GM23338 (cell line): ENCODE measurements at regions not wholly inside any gene's neighbourhood (a gene's known extent, or its start where the extent isn't known, plus 50 kb on each side); places are given as distances from the start of the nearest gene placed in this dataset.

Experiments
- ATAC-seq: fragments of 200-7000 bp; cut with Tn5 transposase; 3 replicates; pipeline ENCODE4 v1.9.1; 2020
- DNase-seq: peaks from one replicate; pipeline ENCODE4 v3.0.0-alpha.2; 2015; ENCODE audit warnings: low spot score
- H2AFZ ChIP-seq: fragments of 200-600 bp; sonication (generic); 2 replicates; pipeline ENCODE4 v1.8.0; 2016; ENCODE audit warnings: antibody characterized with exemption, mild to moderate bottlenecking, moderate library complexity
- H3F3A ChIP-seq: fragments of 200-600 bp; sonication (generic); replicated peaks from 2 replicates; pipeline ENCODE4 v1.8.0; 2017; ENCODE audit warnings: antibody characterized with exemption, mixed run types, low read depth
- H3K27ac ChIP-seq: fragments of 200-600 bp; sonication (generic); 2 replicates; pipeline ENCODE4 v1.6.1; 2016; ENCODE audit warnings: low read depth
- H3K27me3 ChIP-seq: fragments of 200-600 bp; sonication (generic); 2 replicates; pipeline ENCODE4 v1.8.0; 2016; ENCODE audit warnings: mild to moderate bottlenecking, mixed run types, moderate library complexity; ENCODE audit not compliant: insufficient read depth
- H3K36me3 ChIP-seq: fragments of 200-600 bp; sonication (generic); 2 replicates; pipeline ENCODE4 v1.8.0; 2016; ENCODE audit warnings: mild to moderate bottlenecking; ENCODE audit not compliant: insufficient read depth
- H3K4me1 ChIP-seq: fragments of 200-600 bp; sonication (generic); 2 replicates; pipeline ENCODE4 v1.8.0; 2016; ENCODE audit warnings: mild to moderate bottlenecking, moderate library complexity; ENCODE audit not compliant: insufficient read depth
- H3K4me2 ChIP-seq: fragments of 200-600 bp; sonication (generic); 2 replicates; pipeline ENCODE4 v1.7.1; 2017; ENCODE audit warnings: mixed run types
- H3K4me3 ChIP-seq: fragments of 200-600 bp; sonication (generic); 2 replicates; pipeline ENCODE4 v1.6.1; 2016; ENCODE audit warnings: mixed run types
- H3K79me2 ChIP-seq: fragments of 200-600 bp; sonication (generic); replicated peaks from 2 replicates; pipeline ENCODE4 v1.8.0; 2017; ENCODE audit warnings: mild to moderate bottlenecking; ENCODE audit not compliant: insufficient read depth
- H3K9me2 ChIP-seq: fragments of 200-600 bp; sonication (generic); 2 replicates; pipeline ENCODE4 v1.8.0; 2017; ENCODE audit not compliant: insufficient read depth
- H4K20me1 ChIP-seq: fragments of 200-600 bp; sonication (generic); replicated peaks from 2 replicates; pipeline ENCODE4 v1.8.0; 2017; ENCODE audit warnings: mild to moderate bottlenecking; ENCODE audit not compliant: insufficient read depth
- H3K27ac Mint-ChIP-seq: 2 replicates; pipeline ENCODE4 v1.8.0; 2020; ENCODE audit warnings: inconsistent platforms, mild to moderate bottlenecking, moderate library complexity, mixed read lengths
- H3K27me3 Mint-ChIP-seq: 3 replicates; pipeline ENCODE4 v1.8.0; 2022; ENCODE audit warnings: low read depth, mild to moderate bottlenecking, moderate library complexity, mixed read lengths, inconsistent platforms; ENCODE audit not compliant: insufficient read depth, poor library complexity
- H3K36me3 Mint-ChIP-seq: 3 replicates; pipeline ENCODE4 v1.8.0; 2021; ENCODE audit warnings: low read depth, mild to moderate bottlenecking, inconsistent platforms, moderate library complexity, mixed read lengths
- H3K4me1 Mint-ChIP-seq: 3 replicates; pipeline ENCODE4 v1.8.0; 2020; ENCODE audit warnings: mild to moderate bottlenecking, inconsistent platforms, mixed read lengths
- H3K4me3 Mint-ChIP-seq: 3 replicates; pipeline ENCODE4 v1.8.0; 2021; ENCODE audit warnings: moderate library complexity, mild to moderate bottlenecking, inconsistent platforms, mixed read lengths
- H3K9me3 Mint-ChIP-seq: 3 replicates; pipeline ENCODE4 v1.8.0; 2020; ENCODE audit warnings: moderate library complexity, mild to moderate bottlenecking, inconsistent platforms, mixed read lengths
- CREB1 ChIP-seq: fragments of 250-450 bp; sonication (Bioruptor Pico); IDR thresholded peaks from 2 replicates; pipeline ENCODE4 v1.5.0; 2020; ENCODE audit warnings: low read depth, mild to moderate bottlenecking, moderate library complexity
- CTCF ChIP-seq, 2 experiments: fragments of 200-600 bp in 1 of 2; sonication (generic) in 1 of 2; conservative IDR thresholded peaks; 2 replicates each; pipeline versions ENCODE4 v1.5.1 to v1.6.1; 2016 to 2017; ENCODE audit warnings: antibody characterized with exemption in 2 of 2, low read depth in 2 of 2, mild to moderate bottlenecking in 2 of 2, moderate library complexity in 1 of 2
- EZH2 ChIP-seq: fragments of 200-600 bp; sonication (generic); IDR thresholded peaks from one replicate; pipeline ENCODE4 v1.8.0; 2017; ENCODE audit warnings: antibody characterized with exemption, mild to moderate bottlenecking, low read depth; ENCODE audit not compliant: unreplicated experiment
- EZH2phosphoT487 ChIP-seq: fragments of 200-600 bp; sonication (generic); IDR thresholded peaks from one replicate; pipeline ENCODE4 v1.8.1; 2018; ENCODE audit warnings: antibody characterized with exemption; ENCODE audit not compliant: unreplicated experiment
- JUNB ChIP-seq: IDR thresholded peaks from one replicate; pipeline ENCODE4 v1.6.1; 2016; ENCODE audit warnings: antibody characterized with exemption; ENCODE audit not compliant: unreplicated experiment
- NANOG ChIP-seq: IDR thresholded peaks from 2 replicates; pipeline ENCODE4 v1.6.1; 2016; ENCODE audit warnings: antibody characterized with exemption, borderline replicate concordance
- ZNF114 ChIP-seq: fragments of 250-450 bp; sonication (Bioruptor Pico); IDR thresholded peaks from 2 replicates; pipeline ENCODE4 v1.5.0; 2020; ENCODE audit warnings: mild to moderate bottlenecking, moderate library complexity
- ZNF331 ChIP-seq: fragments of 250-450 bp; sonication (Bioruptor Pico); IDR thresholded peaks from 2 replicates; pipeline ENCODE4 v1.5.0; 2020; ENCODE audit warnings: low read depth, mild to moderate bottlenecking, moderate library complexity
- TF ChIP-seq, protein P1 (sequence below): fragments of 250-450 bp; sonication (Bioruptor Pico); IDR thresholded peaks from 2 replicates; pipeline ENCODE4 v1.5.0; 2020; ENCODE audit warnings: mild to moderate bottlenecking, moderate library complexity
- TF ChIP-seq, protein P2 (sequence below): IDR thresholded peaks from 2 replicates; pipeline ENCODE4 v1.6.1; 2016; ENCODE audit warnings: antibody characterized with exemption

DNA sequence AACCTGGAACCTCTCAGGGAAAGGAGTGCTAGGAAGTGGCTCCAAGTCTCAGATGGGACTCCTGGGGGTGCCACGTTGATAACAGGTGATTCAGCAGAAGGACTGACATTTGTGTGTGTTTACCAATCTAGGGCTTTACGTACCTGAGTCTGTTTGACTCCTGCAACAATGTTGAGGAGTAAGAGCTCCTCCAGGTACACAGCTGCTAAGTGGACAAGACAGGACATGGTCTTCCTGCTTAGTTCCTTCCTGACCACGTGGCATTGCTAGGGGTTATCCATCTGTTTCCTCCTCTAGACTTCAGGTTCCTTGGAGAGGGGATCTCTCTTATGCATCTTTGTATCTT, 164.5 kb upstream of the SLC24A3 start:
- H3K27ac ChIP-seq, result no peak overlapping the region
- H3K4me1 Mint-ChIP-seq, result peaks cover 9% of the 10 kb centered on the region
- H3K27me3 ChIP-seq, result no peaks in the 10 kb centered on the region
- H2AFZ ChIP-seq, result 0 out of 2 replicates have a peak overlapping the region, but pooled peaks have one; percentile 32
- H3F3A ChIP-seq, result no peaks in the 10 kb centered on the region
- H3K9me2 ChIP-seq, result no peaks in the 10 kb centered on the region
- no peak overlapping the region for H3K4me3 Mint-ChIP-seq
- TF ChIP-seq EZH2 (no peak), EZH2phosphoT487 (no peak), ZNF114 (CRISPR knock-in tag) (no peak), JUNB (no peak), CREB1 (CRISPR knock-in tag) (no peak), CTCF (conservative IDR thresholded peaks at IDR 0.05; ENCODE audit: low read depth in 2 of 2) (no peak)
- DNase-seq (no peak), ATAC-seq (no peak)
- no peaks in the 10 kb centered on the region for H3K36me3 Mint-ChIP-seq
- H3K4me2 ChIP-seq, result no peak overlapping the region
- H3K79me2 ChIP-seq, result no peaks in the 10 kb centered on the region
- H3K36me3 ChIP-seq, result no peaks in the 10 kb centered on the region
- no peak overlapping the region for H3K27ac Mint-ChIP-seq
- no peaks in the 10 kb centered on the region; the same call in 1 of the 2 replicates for H3K4me1 ChIP-seq
- H3K27me3 Mint-ChIP-seq, result peaks cover 4% of the 10 kb centered on the region
- H4K20me1 ChIP-seq, result no peaks in the 10 kb centered on the region
- no peak overlapping the region for H3K4me3 ChIP-seq
- no peaks in the 10 kb centered on the region for H3K9me3 Mint-ChIP-seq

- H3K4me1 ChIP-seq, result no peaks in the 10 kb centered on the region; the same call in 1 of the 2 replicates
- peaks cover 3% of the 10 kb centered on the region for H3K27me3 Mint-ChIP-seq
- H2AFZ ChIP-seq, result peak overlapping the region; percentile 28; the same call in 1 of the 2 replicates
- no peak for DNase-seq
- H3K36me3 ChIP-seq, result no peaks in the 10 kb centered on the region
- H3F3A ChIP-seq, result no peaks in the 10 kb centered on the region
- H3K4me1 Mint-ChIP-seq, result peaks cover 9% of the 10 kb centered on the region
- H3K79me2 ChIP-seq, result no peaks in the 10 kb centered on the region
- H3K27ac Mint-ChIP-seq, result peak overlapping the region; percentile 68; the same call in 1 of the 2 replicates
- H3K36me3 Mint-ChIP-seq, result no peaks in the 10 kb centered on the region
- TF ChIP-seq NANOG, result no peak
- TF ChIP-seq EZH2phosphoT487, result no peak
- TF ChIP-seq, protein P1, sequence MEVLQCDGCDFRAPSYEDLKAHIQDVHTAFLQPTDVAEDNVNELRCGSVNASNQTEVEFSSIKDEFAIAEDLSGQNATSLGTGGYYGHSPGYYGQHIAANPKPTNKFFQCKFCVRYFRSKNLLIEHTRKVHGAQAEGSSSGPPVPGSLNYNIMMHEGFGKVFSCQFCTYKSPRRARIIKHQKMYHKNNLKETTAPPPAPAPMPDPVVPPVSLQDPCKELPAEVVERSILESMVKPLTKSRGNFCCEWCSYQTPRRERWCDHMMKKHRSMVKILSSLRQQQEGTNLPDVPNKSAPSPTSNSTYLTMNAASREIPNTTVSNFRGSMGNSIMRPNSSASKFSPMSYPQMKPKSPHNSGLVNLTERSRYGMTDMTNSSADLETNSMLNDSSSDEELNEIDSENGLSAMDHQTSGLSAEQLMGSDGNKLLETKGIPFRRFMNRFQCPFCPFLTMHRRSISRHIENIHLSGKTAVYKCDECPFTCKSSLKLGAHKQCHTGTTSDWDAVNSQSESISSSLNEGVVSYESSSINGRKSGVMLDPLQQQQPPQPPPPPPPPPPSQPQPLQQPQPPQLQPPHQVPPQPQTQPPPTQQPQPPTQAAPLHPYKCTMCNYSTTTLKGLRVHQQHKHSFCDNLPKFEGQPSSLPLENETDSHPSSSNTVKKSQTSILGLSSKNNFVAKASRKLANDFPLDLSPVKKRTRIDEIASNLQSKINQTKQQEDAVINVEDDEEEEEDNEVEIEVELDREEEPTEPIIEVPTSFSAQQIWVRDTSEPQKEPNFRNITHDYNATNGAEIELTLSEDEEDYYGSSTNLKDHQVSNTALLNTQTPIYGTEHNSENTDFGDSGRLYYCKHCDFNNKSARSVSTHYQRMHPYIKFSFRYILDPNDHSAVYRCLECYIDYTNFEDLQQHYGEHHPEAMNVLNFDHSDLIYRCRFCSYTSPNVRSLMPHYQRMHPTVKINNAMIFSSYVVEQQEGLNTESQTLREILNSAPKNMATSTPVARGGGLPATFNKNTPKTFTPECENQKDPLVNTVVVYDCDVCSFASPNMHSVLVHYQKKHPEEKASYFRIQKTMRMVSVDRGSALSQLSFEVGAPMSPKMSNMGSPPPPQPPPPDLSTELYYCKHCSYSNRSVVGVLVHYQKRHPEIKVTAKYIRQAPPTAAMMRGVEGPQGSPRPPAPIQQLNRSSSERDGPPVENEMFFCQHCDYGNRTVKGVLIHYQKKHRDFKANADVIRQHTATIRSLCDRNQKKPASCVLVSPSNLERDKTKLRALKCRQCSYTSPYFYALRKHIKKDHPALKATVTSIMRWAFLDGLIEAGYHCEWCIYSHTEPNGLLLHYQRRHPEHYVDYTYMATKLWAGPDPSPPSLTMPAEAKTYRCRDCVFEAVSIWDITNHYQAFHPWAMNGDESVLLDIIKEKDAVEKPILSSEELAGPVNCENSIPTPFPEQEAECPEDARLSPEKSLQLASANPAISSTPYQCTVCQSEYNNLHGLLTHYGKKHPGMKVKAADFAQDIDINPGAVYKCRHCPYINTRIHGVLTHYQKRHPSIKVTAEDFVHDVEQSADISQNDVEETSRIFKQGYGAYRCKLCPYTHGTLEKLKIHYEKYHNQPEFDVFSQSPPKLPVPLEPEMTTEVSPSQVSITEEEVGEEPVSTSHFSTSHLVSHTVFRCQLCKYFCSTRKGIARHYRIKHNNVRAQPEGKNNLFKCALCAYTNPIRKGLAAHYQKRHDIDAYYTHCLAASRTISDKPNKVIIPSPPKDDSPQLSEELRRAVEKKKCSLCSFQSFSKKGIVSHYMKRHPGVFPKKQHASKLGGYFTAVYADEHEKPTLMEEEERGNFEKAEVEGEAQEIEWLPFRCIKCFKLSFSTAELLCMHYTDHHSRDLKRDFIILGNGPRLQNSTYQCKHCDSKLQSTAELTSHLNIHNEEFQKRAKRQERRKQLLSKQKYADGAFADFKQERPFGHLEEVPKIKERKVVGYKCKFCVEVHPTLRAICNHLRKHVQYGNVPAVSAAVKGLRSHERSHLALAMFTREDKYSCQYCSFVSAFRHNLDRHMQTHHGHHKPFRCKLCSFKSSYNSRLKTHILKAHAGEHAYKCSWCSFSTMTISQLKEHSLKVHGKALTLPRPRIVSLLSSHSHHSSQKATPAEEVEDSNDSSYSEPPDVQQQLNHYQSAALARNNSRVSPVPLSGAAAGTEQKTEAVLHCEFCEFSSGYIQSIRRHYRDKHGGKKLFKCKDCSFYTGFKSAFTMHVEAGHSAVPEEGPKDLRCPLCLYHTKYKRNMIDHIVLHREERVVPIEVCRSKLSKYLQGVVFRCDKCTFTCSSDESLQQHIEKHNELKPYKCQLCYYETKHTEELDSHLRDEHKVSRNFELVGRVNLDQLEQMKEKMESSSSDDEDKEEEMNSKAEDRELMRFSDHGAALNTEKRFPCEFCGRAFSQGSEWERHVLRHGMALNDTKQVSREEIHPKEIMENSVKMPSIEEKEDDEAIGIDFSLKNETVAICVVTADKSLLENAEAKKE (CRISPR knock-in tag), result no peak
- TF ChIP-seq ZNF331 (CRISPR knock-in tag), result no peak
- no peak for TF ChIP-seq EZH2
- TF ChIP-seq, protein P2, sequence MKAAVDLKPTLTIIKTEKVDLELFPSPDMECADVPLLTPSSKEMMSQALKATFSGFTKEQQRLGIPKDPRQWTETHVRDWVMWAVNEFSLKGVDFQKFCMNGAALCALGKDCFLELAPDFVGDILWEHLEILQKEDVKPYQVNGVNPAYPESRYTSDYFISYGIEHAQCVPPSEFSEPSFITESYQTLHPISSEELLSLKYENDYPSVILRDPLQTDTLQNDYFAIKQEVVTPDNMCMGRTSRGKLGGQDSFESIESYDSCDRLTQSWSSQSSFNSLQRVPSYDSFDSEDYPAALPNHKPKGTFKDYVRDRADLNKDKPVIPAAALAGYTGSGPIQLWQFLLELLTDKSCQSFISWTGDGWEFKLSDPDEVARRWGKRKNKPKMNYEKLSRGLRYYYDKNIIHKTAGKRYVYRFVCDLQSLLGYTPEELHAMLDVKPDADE, result no peak
- H3K27me3 ChIP-seq, result no peaks in the 10 kb centered on the region
- no peak overlapping the region for H3K4me3 ChIP-seq
- H3K4me3 Mint-ChIP-seq, result no peak overlapping the region
- no peak for ATAC-seq
- no peak overlapping the region for H3K27ac ChIP-seq
- no peaks in the 10 kb centered on the region for H4K20me1 ChIP-seq
- H3K9me3 Mint-ChIP-seq, result no peaks in the 10 kb centered on the region
- H3K9me2 ChIP-seq, result no peaks in the 10 kb centered on the region; the same call in 1 of the 2 replicates
- peak overlapping the region; percentile 36; the same call in 1 of the 2 replicates for H3K4me2 ChIP-seq
Observed at GRCh38 chr20:19048995-19049501, 163.4 kb upstream of the SLC24A3 start.
